ENCODE measurements at regions not wholly inside any gene's neighbourhood (a gene's known extent, or its start where the extent isn't known, plus 50 kb on each side); places are given as distances from the start of the nearest gene placed in this dataset.

- TF ChIP-seq CTCF (IDR thresholded peaks at IDR 0.05; ENCODE audit: insufficient read depth, low read length, poor library complexity, severe bottlenecking): no peak
- no peak for TF ChIP-seq EZH2phosphoT487 (conservative IDR thresholded peaks at IDR 0.05; ENCODE audit: low read length)
Measured at GRCh38 chr22:49437956-49438355, 389.7 kb downstream of the BRD1 start.
